ENCODE measurements at regions not wholly inside any gene's neighbourhood (a gene's known extent, or its start where the extent isn't known, plus 50 kb on each side); places are given as distances from the start of the nearest gene placed in this dataset.

GRCh38 chr7:91352091-91352490, 87.9 kb downstream of the FZD1 start:
- no peaks in the 10 kb centered on the region for H4K20me1 ChIP-seq (ENCODE audit: low read depth, low read length)
- no peaks in the 10 kb centered on the region for H3K79me2 ChIP-seq (ENCODE audit: insufficient read depth, low read length)
- no peaks in the 10 kb centered on the region for H3F3A ChIP-seq (ENCODE audit: insufficient read depth)
- no peak overlapping the region for H2AFZ ChIP-seq (ENCODE audit: low read depth, low read length, severe bottlenecking)
- TF ChIP-seq CTCF (IDR thresholded peaks at IDR 0.05; ENCODE audit: insufficient read depth, low read length, poor library complexity, severe bottlenecking) (no peak), EZH2phosphoT487 (conservative IDR thresholded peaks at IDR 0.05; ENCODE audit: low read length) (no peak)
- H3K27ac ChIP-seq (ENCODE audit: low read depth, low read length), result no peak overlapping the region
- H3K36me3 ChIP-seq (ENCODE audit: low read length), result no peaks in the 10 kb centered on the region
- H3K27me3 ChIP-seq (ENCODE audit: low read length), result no peaks in the 10 kb centered on the region
- H3K9me2 ChIP-seq (replicated peaks; ENCODE audit: insufficient read depth, low read length), result no peaks in the 10 kb centered on the region
- no peak overlapping the region for H3K4me2 ChIP-seq (ENCODE audit: low read depth, low read length, poor library complexity, severe bottlenecking)
- no peak overlapping the region for H3K9ac ChIP-seq (ENCODE audit: low read length)
- no peaks in the 10 kb centered on the region for H3K9me3 ChIP-seq (ENCODE audit: insufficient read depth, low read length)
- H3K4me3 ChIP-seq (ENCODE audit: insufficient read depth, low read length, poor library complexity, severe bottlenecking), result no peak overlapping the region

GRCh38 chr7:91353848-91354247, 89.6 kb downstream of the FZD1 start:
- no peak for TF ChIP-seq CTCF (IDR thresholded peaks at IDR 0.05; ENCODE audit: insufficient read depth, low read length, poor library complexity, severe bottlenecking)
- no peak for TF ChIP-seq EZH2phosphoT487 (conservative IDR thresholded peaks at IDR 0.05; ENCODE audit: low read length)
- Histone ChIP-seq H3K4me3 (ENCODE audit: insufficient read depth, low read length, poor library complexity, severe bottlenecking) (no peak overlapping the region), H3K27me3 (ENCODE audit: low read length) (no peaks in the 10 kb centered on the region), H3K36me3 (ENCODE audit: low read length) (no peaks in the 10 kb centered on the region), H2AFZ (ENCODE audit: low read depth, low read length, severe bottlenecking) (no peak overlapping the region), H3K9ac (ENCODE audit: low read length) (no peak overlapping the region), H3K4me2 (ENCODE audit: low read depth, low read length, poor library complexity, severe bottlenecking) (no peak overlapping the region), H3K9me2 (replicated peaks; ENCODE audit: insufficient read depth, low read length) (no peaks in the 10 kb centered on the region), H4K20me1 (ENCODE audit: low read depth, low read length) (no peaks in the 10 kb centered on the region), H3K79me2 (ENCODE audit: insufficient read depth, low read length) (no peaks in the 10 kb centered on the region), H3F3A (ENCODE audit: insufficient read depth) (no peaks in the 10 kb centered on the region), H3K27ac (ENCODE audit: low read depth, low read length) (no peak overlapping the region), H3K9me3 (ENCODE audit: insufficient read depth, low read length) (no peaks in the 10 kb centered on the region)

GRCh38 chr7:91355695-91356435, 91.6 kb downstream of the FZD1 start:
- no peaks in the 10 kb centered on the region for H3K79me2 ChIP-seq (ENCODE audit: insufficient read depth, low read length)
- no peak overlapping the region for H2AFZ ChIP-seq (ENCODE audit: low read depth, low read length, severe bottlenecking)
- H3K4me3 ChIP-seq (ENCODE audit: insufficient read depth, low read length, poor library complexity, severe bottlenecking), result no peak overlapping the region
- H3K4me2 ChIP-seq (ENCODE audit: low read depth, low read length, poor library complexity, severe bottlenecking), result no peak overlapping the region
- H3K36me3 ChIP-seq (ENCODE audit: low read length), result no peaks in the 10 kb centered on the region
- no peaks in the 10 kb centered on the region for H3K9me3 ChIP-seq (ENCODE audit: insufficient read depth, low read length)
- H3F3A ChIP-seq (ENCODE audit: insufficient read depth), result no peaks in the 10 kb centered on the region
- TF ChIP-seq EZH2phosphoT487 (conservative IDR thresholded peaks at IDR 0.05; ENCODE audit: low read length), result no peak
- no peak for TF ChIP-seq CTCF (IDR thresholded peaks at IDR 0.05; ENCODE audit: insufficient read depth, low read length, poor library complexity, severe bottlenecking)
- no peak overlapping the region for H3K27ac ChIP-seq (ENCODE audit: low read depth, low read length)
- no peak overlapping the region for H3K9ac ChIP-seq (ENCODE audit: low read length)
- H3K27me3 ChIP-seq (ENCODE audit: low read length), result no peaks in the 10 kb centered on the region
- H4K20me1 ChIP-seq (ENCODE audit: low read depth, low read length), result no peaks in the 10 kb centered on the region
- H3K9me2 ChIP-seq (replicated peaks; ENCODE audit: insufficient read depth, low read length), result no peaks in the 10 kb centered on the region

Data from SU-DHL-6 (cell line).